Stimulated activated CD4-positive, alpha-beta T cell treated with anti-CD3 and anti-CD28 coated beads, TNF-alpha, amount 100 ng/mL, for 48 hours (primary cell): ENCODE measurements at regions not wholly inside any gene's neighbourhood (a gene's known extent, or its start where the extent isn't known, plus 50 kb on each side); places are given as distances from the start of the nearest gene placed in this dataset.

ENCODE experiments used
- DNase-seq, 3 donors: peaks; one replicate each; pipeline ENCODE4 v3.0.0-alpha.2; 2020; ENCODE audit warnings: low read depth in 3 of 3

DNA sequence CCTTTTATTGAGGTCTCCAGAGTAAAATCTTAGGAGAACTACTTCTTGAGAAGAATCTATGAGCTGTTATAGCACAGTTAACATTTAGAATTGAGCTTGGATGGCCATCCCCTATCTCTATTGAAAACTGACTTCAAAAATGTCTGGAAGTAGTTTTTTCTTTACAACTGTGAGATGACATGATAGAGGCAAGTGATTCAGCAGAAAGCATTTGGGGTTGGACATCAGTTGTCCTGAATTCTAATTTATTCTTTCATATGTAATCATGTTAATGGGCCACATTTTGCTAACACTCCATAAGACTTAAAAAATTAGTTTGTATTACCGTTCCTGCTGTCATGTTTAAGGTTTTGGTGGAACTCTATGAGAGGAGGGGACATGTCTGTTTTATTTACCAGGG is 237.0 kb upstream of the SLC14A2 start:
- DNase-seq, result no peak

DNA sequence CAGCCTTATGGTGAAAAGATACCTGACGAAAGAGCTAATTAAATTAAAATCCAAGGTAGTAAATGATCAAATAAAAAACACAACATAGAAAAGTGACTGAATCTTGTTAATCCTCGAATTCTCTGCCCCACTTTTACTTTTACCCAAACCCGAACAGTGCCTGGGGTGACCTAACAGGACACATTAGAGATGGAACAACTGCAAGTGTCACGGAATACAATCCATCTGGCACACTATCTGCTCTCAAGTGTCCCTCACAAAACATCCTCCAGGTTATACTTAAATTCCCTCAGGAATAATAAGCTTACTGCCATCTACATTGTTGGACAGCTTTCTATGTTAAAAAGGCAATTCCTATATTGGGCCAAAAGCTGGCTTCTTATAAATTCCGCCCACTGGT is 236.3 kb upstream of the SLC14A2 start:
- DNase-seq, result no peak

DNA sequence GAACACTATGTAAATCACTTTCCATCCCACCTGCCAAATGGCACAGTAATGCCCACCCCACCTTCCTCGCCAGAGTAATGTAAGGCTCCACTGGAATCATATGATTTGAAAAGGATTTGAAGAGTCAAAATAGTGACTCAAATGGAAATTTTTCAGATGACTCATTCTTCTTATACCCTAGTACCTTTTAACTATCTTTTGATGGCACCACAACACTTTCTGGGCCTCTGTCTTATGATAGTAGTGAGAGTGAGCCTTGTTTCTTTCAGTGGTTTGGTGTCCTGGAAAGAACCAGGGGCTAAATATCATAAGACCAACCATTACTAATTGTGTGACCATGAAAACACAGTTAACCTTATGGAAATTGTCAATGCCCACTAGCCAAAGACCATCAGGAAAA is 235.4 kb upstream of the SLC14A2 start:
- DNase-seq, result no peak

DNA sequence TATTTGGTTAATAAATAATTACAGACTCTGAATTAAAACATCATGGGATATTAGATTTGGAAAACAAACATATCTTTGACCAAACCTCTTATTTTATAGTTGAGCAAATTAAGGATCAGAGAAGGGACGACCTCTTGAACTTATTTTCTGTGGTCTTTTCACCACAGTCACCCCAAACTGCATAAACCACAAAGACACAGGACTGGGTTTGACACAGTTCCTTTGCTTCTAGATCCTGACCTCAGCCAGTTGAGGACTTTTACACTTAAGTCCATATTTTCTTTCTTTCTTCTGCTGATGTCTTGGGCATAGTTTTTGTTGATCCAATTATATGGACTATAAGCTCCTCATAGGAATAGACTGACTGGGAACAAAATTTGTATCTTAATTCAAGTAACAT is 234.0 kb upstream of the SLC14A2 start:
- DNase-seq, result no peak

DNA sequence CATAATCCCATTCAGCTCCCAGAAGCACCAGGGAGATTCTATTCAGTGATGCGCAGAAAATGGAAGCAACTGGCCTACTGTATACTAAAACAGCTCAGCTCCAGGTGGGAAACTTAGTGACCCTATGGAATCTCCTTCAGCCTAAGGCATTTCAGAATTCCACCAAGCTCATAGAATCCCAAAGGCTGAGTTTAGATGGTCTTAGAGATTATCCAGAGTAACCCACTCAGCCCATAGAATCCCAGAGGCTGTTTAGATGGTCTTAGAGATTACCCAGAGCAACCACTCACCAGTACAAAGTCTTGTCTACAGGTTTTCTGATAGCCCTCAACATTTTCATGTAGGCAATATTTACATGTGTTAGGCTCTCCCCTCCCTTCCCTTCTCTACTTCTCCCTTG is 232.0 kb upstream of the SLC14A2 start:
- no peak for DNase-seq

DNA sequence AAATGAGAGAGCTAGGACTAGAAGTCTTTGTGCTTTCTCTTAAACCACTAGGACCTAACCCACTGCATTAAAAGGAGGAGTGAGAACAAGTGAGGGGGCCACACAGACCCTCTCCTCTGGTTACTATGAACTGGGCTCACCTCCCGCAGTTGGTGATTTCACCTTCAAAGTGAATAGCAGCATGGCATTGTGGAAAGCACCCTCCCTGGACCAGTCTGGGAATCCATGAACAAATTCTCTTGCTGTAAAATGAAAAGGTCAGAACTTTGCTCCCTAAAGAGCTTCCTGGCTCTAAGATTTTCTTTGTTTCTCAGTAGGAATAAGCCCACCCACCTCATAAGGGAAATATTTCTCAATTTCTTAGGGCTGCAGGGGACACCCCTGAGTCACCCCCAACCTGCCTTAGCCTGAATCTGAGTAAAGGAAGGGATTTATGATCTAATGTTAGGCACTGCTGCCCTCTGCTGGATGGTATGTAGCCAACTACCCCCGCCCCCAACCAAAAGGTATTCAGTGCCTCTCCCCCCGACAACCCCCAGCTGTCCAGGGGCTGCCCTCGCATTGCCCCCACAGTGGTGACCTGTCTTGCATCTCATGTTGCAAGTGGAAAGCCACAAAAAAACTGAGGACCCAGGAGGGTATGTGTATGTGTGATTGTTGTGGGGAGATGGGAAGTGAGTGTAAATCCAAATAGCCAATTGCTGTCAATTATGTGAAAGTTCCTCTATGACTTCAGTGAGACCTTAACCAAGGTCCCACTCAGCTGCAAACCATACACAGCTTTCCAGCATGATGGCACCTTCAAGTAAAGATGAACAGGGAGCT is 230.9 kb upstream of the SLC14A2 start:
- peak; percentile 4 to 51 (median 10) for DNase-seq

DNA sequence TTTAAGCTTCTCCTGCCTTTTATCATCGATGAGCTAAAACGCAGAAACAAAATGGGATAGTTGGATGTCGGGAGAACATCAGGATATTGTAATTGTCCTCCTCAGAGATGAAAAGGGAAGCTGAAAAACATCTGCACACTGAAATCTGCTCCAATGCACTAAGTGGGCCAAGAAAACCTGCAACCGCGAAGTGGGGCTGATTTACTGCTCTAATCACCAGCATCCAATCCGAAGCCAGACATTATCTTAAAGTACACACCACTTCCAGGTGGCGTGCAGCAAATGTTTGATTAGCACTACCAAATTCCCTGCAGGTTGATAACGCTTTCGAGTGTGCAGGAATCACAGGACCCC is 230.3 kb upstream of the SLC14A2 start:
- DNase-seq, result no peak

DNA sequence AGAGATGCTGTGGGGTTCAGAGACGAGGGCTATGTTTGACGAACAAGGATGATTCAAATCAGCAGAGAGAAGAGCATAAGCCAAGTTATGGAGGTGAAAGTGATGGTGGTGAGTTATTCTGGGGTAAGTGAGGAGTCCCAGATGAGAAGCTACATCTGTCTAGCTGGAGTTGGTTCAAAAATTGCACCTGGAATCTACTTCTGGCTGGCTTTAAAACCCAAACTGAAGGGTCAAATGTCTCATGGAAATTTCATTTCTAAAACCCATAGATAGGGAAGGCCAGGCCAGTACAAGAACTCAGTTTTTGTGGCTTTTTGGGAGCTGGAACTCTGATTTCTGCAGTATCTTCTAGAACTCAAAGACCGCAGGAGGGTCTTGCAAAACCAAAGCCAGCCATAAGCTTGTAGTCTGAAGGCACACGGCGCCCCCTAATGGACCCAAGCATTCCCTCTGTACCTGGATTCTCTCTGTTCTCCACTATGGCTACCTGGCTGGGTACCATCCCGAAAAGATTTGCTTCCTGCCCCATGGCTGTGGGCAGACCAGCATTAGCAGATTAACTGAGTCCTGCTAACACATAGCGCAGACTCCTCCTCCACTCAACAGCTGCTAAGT is 229.1 kb upstream of the SLC14A2 start:
- DNase-seq, result no peak

DNA sequence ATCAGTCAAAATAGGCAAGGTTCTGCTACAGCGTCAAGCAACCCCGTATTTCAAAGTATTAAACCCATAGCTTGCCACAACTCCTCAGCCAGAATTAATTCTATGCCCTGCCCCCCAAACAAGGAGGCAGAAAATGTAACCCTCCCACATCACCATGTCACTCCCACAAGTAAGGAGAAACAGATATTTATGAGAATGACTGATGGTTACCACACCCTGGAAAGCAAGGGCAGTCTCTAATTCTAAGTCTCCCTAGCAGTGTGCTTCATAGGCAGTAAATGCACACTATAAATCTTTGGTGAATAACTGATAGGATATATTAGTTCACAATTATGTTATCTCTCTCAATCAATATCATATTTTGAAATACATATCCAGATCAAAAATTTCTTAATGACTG is 228.0 kb upstream of the SLC14A2 start:
- DNase-seq, result no peak

DNA sequence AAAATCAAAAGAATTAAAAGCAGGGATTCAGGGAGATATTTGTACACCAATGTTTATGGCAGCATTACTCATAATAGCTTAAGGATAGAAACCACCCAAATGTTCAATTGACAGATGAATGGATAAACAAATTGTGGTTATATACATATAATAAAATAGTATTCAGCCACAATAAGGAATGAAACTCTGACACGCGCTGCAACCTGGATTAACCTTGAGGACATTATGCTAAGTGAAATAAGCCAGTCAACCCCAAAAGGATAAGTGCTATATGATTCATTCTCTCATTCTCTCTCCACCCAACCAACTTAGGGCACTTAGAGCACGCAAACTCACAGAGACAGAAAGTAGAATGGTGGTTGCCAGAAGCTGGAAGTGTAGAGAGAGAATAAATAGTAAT is 216.8 kb upstream of the SLC14A2 start:
- DNase-seq, result no peak

DNA sequence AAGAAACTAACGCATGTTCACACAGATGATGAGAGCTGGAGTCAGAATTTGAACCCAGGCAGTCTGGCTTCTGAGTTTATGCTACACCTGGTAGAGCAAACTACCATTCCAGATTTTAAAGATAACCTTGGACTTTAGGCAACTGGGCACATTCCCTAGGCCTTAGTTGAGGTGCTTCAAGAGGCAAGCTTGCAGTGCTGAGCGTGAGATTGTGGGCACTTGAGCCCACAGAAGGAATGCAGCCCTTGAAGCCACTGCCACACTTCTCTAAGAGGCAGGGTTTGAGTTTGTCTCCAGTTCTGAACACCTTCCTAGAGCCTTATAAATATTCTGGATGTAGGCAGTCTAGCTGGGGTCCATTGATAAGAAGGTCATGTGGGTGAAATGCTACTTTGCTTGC is 216.1 kb upstream of the SLC14A2 start:
- no peak for DNase-seq

DNA sequence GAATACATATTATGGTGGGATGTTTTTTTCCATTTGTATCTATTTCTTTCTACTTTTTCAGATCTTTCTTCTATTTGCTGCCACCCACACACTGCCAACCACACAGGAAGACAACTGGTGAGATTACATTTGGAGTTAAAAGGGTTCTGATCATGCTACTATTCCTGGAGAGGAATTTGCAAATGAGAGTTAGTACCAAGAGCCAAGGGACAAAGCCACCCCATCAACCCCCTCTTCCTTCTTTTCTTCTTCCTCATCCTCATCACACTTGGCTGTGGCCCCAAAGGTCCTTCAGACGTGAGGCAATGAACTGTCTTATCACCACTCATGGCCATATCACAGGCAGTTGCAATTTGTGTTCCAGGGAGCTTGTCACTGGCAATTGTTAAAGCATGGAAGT is 215.6 kb upstream of the SLC14A2 start:
- no peak for DNase-seq

DNA sequence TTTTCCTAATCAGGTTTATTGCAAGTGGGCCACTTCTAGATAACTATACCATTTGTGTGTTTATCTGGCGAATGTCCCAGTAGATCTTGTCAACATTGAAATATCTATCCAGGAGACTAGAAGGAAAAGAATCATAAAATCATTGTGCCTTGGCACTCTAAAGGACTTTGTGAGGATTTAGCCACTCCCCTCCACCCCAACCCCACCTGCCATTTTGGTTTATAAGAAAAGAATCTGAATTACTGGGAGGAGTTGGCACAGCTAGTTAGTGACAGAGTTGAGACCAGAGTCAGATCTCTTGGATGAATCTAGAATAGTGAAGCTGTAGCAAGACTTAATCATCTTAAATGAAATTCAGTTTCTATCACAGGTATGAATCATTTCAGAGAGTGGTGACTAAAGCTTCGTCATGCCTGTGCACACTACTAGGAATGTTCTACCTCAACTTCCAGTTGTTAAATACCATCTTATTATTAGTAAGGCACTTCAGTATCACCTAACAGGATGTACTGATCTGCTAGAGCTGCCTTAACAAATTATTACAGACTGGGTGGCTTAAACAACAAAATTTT is 212.7 kb upstream of the SLC14A2 start:
- no peak for DNase-seq

DNA sequence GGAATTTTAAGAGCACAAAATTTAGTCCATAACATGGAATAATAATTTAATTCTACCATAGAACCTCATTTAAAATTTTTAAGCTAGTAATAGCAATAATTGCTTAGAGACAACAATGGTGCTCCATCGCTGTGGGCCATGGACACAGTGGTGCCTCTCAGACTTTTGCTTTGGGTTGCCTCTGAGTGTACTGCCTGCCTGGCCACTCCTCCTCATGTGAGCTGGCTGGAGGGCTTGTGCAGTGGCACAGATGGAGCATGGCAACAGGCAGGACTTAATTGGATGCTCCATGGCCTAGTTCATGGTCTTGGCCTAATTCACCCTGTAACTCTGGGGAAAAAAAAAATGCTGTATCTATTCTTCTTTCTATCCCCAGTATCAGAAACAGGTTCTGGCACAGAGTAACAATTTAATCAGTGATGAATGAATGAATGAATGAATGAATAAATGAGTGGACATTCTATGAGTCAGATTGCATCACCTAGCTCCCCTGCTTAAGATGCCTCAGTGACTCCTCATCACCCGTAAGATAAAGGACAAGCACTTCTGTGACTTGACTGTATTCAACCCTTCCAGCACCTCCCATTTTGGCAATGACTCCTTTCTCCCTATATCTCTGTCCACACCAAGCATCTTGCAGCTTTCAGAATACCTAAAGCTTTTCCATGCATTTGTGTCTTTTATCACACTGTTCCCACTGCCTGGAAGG is 211.8 kb upstream of the SLC14A2 start:
- no peak for DNase-seq

DNA sequence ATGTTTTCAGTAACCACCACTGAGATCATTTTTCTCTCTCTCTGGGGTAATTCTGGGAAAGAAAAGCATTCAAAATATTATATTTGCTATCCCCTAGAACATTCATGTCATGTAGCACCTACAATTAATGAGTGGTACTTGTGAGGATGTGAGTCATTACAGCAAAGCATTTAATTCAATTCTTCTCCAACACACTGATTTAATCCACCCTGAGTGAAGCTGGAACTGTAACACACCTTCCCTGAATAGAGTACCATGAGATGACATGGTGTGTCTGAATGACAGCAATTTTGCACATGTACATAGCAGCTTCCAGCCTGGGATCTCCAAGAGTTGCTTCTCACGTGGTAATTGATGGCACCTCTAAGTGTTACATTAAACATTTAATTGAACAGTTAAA is 207.1 kb upstream of the SLC14A2 start:
- DNase-seq, result no peak

DNA sequence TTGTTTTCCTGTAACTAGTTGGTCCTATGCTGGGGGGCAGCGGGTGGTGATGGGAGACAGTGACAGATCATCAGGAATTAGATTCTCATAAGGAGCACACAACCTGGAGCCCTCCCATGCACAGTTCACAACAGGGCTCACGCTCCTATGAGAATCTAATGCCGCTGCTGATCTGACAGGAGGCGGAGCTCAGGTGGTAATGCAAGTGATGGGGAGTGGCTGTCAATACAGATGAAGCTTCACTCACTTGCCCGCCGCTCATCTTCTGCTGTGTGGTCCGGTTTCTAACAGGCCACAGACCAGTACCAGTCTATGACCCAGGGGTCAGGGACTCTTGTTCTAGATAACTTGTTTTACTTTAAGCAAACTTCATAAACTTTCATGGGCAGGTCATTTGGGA is 205.3 kb upstream of the SLC14A2 start:
- no peak for DNase-seq

DNA sequence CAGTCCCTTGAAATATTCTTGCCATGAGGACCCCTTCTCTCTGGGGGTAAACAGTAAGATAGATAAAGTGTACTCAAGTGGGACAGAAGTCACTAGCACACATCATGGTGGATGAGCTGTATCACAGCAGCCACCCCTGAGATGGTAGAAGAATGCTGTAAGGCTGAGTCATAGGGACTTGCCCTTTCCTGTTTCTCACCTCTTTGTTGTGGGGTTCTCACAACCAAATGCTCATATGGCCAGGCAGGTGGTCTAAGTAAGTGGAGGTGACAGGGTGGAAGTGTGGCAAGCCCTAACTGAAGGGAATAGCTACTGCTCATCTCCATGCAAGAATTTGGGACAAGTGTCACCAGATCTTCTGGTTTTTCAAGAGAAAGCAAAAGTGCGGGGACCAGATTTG is 202.7 kb upstream of the SLC14A2 start:
- no peak for DNase-seq

DNA sequence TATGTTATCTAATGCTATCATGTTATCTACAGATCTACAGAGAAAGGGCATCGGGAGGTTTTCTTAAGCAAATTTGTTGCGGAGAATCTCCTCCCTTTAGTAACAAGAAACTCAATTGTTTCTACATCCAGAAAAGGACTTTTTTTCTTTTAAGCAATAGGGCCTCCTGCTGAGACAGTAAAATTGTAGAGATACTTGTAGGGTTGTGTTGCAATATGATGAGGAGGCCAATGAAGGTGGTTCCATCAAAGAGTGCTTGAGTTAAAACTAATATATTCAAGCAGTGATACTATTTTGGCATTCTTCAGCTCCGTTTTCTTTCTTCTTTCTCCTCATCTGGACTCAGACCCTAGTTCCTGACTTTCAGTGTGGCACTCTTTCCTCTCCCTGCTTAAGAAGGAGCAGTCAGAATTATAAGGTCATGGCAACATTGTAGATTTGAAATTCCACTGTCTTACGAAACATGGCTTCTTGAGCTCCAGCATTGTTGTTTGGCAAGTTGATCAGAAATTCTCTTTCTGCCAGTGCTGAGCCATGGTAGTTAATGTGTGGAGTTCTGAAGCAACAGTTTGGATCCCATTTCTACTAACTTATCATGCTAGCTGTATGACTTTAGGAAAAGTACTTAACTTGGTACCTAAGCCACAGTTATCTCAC is 202.0 kb upstream of the SLC14A2 start:
- no peak for DNase-seq

DNA sequence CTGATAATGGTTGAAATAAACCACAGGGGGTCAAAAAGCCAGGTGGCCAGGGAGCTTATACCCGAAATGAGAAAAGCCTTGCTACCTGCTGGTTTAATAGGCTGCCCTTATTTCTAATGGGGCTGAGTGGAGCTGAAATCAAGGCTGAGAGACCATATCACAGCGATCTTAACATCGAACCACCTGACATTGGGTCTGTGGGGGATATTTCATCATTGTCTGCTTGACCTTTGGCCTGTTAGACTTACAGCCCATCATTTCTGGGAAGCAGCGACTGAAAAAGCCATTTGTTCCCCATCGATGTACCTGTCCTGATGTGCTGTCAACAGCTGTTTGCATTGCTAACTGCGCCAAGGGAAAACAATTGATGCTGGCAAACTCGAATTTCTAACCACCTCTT is 199.7 kb upstream of the SLC14A2 start:
- no peak for DNase-seq

DNA sequence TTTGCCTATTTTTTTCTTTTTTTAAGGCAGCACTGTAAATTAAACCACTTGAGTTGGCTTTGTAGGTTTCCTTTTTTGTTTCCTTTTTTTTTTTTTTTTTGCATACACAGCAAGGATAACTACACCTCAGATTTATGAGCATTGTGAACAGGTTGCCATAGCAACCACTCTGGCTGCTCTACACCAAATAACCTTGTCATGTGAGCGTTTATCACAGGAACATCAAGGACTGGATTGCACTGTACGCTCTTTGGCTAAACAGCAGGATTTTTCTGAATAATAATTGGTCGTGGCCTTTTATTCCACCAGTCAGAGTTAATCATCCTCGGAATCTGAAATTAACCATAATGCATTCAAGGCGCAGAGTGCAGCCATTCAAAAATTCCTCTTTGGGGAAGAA is 199.1 kb upstream of the SLC14A2 start:
- DNase-seq, result no peak

DNA sequence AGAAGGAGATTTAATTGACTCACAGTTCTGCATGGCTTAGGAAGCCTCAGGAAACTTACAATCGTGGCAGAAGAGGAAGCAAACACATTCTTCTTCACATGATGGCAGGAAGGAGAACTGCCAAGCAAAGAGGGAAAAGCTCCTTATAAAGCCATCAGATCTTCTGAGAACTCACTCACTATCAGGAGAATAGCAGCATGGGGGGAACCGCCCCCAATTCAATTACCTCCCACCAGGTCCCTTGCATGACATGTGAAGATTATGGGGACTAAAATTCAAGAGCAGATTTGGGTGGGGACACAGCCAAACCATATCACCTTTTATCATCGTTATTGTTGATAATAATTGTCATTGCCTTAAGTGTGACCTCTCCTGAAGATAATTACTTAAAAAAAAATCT is 197.9 kb upstream of the SLC14A2 start:
- no peak for DNase-seq

DNA sequence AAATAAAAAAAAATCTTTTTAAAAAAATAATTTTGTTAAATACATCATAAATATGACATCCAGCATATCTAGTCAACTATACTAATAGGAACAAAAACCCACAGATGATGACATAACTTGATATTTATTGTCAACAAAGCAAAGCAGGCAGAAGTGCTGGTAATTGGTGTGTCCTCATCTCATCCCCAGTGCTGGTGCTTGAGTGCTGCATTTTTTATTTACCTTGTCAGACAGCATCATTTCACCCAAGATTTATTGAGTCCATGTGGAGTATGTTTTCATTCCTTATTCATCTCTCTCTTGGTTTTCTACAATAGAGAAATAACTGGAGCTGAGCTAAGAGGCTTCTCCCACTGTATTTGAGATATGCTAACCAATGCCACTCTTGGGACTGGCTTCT is 191.6 kb upstream of the SLC14A2 start:
- no peak for DNase-seq
